Heart left ventricle (tissue), 16 donors: ENCODE measurements at regions not wholly inside any gene's neighbourhood (a gene's known extent, or its start where the extent isn't known, plus 50 kb on each side); places are given as distances from the start of the nearest gene placed in this dataset.

Source experiments
- ATAC-seq, 4 donors: fragments of 200-7000 bp; cut with Tn5 transposase; one replicate each; pipeline ENCODE4 v1.9.1; 2020 to 2022; ENCODE audit warnings: moderate library complexity in 4 of 4, mild to moderate bottlenecking in 3 of 4, moderate number of reproducible peaks in 1 of 4
- DNase-seq, 5 donors: peaks; one replicate each; pipeline ENCODE4 v3.0.0-alpha.2; 2020
- H3K27ac ChIP-seq, 12 donors: fragments of 200-600 bp; sonication (generic) in 4 of 12; one replicate each; pipeline versions ENCODE4 v1.5.0 to v1.8.0; 2016 to 2022; ENCODE audit warnings: mild to moderate bottlenecking in 2 of 12
- H3K27me3 ChIP-seq, 9 donors: fragments of 200-600 bp; sonication (generic) in 2 of 9; one replicate each; pipeline versions ENCODE4 v1.5.1 to v1.8.0; 2016 to 2022; ENCODE audit warnings: mild to moderate bottlenecking in 3 of 9
- H3K36me3 ChIP-seq, 9 donors: fragments of 200-600 bp; sonication (generic) in 2 of 9; one replicate each; pipeline versions ENCODE4 v1.5.0 to v1.8.0; 2018 to 2022; ENCODE audit warnings: mild to moderate bottlenecking in 2 of 9
- H3K4me1 ChIP-seq, 12 donors: fragments of 200-600 bp; sonication (generic) in 4 of 12; one replicate each; pipeline versions ENCODE4 v1.5.0 to v1.8.0; 2016 to 2022; ENCODE audit warnings: mild to moderate bottlenecking in 3 of 12
- H3K4me3 ChIP-seq, 12 donors: fragments of 200-600 bp; sonication (generic) in 4 of 12; one replicate each; pipeline versions ENCODE4 v1.5.0 to v1.8.0; 2017 to 2022; ENCODE audit warnings: mild to moderate bottlenecking in 9 of 12, moderate library complexity in 4 of 12
- H3K9me3 ChIP-seq, 12 donors: fragments of 200-600 bp; sonication (generic) in 4 of 12; one replicate each; pipeline versions ENCODE4 v1.5.0 to v1.8.0; 2016 to 2022; ENCODE audit warnings: mild to moderate bottlenecking in 1 of 12
- POLR2A ChIP-seq, 2 donors: fragments of 450-650 bp; IDR thresholded peaks; one replicate each; pipeline ENCODE4 v1.6.1; 2017; ENCODE audit warnings: antibody characterized with exemption in 2 of 2, mild to moderate bottlenecking in 2 of 2, moderate library complexity in 2 of 2
- WGBS, 4 donors: extraction: QIAGEN DNeasy Blood & Tissue Kit in 2 of 4; methylation state at CpG; one replicate each; pipeline versions ENCODE4 v1.1.5 to v1.1.7; 2013 to 2018; 5-methylcytosine and 5-hydroxymethylcytosine counted together
- intact Hi-C, 10 donors: fragments of 100-400 bp; cut with DNase I; formaldehyde crosslinking; loops; one replicate each; pipeline versions ENCODE4 v1.11.1 to v1.14.2; 2022
- TF ChIP-seq, protein P1 (sequence below), 12 donors: fragments of 200-600 bp; sonication (generic) in 4 of 12; IDR thresholded peaks; one replicate each; pipeline versions ENCODE4 v1.5.0 to v1.8.0; 2018 to 2022; ENCODE audit warnings: antibody characterized with exemption in 12 of 12, mild to moderate bottlenecking in 5 of 12
- donor health status: ischemic (EF 13 %, LVEDD 7.1; RV severe dilation, severe dysfunction).
- donor health status: healthy with polysubstance abuse.
- donor health status: DM: no; HTN: yes; CAD: no.
- donor health status: DM: no; HTN: no; CAD: no.
- donor health status: ischemic (EF 25% LVEDD 6.9; RV normal size, moderate dysfunction).
- donor health status: ischemic (EF 25% LVEDD 5.7; RV mildly dilated, moderate dysfunction).
- donor health status: healthy.
- donor health status: DM: yes; HTN: yes; CAD: no.
- donor health status: ischemic (EF 35%, LVEDD 5.7; RV mildly dilated, moderate dysfunction).
- donor health status: nonischemic (EF 11% LVEDD 7.7; RV severe dilation, severe dysfunction).
- donor health status: DM: yes; HTN: yes; CAD: no.
- donor health status: PGD.
- donor health status: ischemic (EF 29% LVEDD 5.4; RV normal size, mild dysfunction).
- donor health status: nonischemic (EF 23%, LVEDD 6.1; RV moderate dilation, normal function).

- TF ChIP-seq, protein P1, sequence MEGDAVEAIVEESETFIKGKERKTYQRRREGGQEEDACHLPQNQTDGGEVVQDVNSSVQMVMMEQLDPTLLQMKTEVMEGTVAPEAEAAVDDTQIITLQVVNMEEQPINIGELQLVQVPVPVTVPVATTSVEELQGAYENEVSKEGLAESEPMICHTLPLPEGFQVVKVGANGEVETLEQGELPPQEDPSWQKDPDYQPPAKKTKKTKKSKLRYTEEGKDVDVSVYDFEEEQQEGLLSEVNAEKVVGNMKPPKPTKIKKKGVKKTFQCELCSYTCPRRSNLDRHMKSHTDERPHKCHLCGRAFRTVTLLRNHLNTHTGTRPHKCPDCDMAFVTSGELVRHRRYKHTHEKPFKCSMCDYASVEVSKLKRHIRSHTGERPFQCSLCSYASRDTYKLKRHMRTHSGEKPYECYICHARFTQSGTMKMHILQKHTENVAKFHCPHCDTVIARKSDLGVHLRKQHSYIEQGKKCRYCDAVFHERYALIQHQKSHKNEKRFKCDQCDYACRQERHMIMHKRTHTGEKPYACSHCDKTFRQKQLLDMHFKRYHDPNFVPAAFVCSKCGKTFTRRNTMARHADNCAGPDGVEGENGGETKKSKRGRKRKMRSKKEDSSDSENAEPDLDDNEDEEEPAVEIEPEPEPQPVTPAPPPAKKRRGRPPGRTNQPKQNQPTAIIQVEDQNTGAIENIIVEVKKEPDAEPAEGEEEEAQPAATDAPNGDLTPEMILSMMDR (IDR thresholded peaks at IDR 0.05): no peak
- no peak for TF ChIP-seq POLR2A (IDR thresholded peaks at IDR 0.05)
- Histone ChIP-seq H3K9me3 (no peaks in the 10 kb centered on the region), H3K4me3 (no peak overlapping the region), H3K27me3 (no peaks in the 10 kb centered on the region), H3K4me1 (peaks cover 0 to 13% (median 0%) of the 10 kb centered on the region in 12 donors), H3K36me3 (no peaks in the 10 kb centered on the region), H3K27ac (no peak overlapping the region)
- intact Hi-C loops: loop anchor here in 1 of 10 donors (10.0 kb wide), 1 partner anchor 1439 kb away; no protein-coding TSS in a partner anchor
- DNase-seq: no peak
- no peak for ATAC-seq
- WGBS, 4 donors: 84 to 90% (median 86%) methylated on average over 9 of the region's 9 CpGs
These were observed 251.1 kb downstream of the TBL1XR1 start for GRCh38 chr3:176946202-176946601.

DNA sequence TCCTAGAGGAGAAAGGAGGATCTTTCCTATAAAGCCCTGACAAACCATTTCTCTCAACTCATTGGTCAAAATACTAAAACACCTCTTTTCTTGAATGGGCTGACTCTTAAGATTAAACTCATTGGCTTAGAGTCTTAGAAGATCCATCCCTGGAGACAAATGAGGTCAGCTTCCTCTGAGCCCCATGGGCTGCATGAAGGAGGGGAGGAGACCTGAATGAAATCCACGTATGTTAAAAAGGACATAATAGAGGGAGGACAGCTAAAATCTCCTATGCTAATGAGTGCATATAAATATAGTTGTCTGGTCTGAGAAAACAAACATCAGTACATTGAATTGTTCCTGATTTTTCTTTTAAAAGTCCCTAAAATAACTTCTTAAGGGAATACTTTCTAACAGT lies 255.0 kb downstream of the TBL1XR1 start:
- Histone ChIP-seq H3K4me1 (peaks cover 0 to 5% (median 0%) of the 10 kb centered on the region in 12 donors), H3K27me3 (no peaks in the 10 kb centered on the region), H3K36me3 (no peaks in the 10 kb centered on the region), H3K9me3 (no peaks in the 10 kb centered on the region), H3K27ac (no peak overlapping the region), H3K4me3 (no peak overlapping the region)
- ATAC-seq (no peak), DNase-seq (no peak)
- intact Hi-C loops: loop anchor here in 2 of 10 donors (5.0 to 10.0 kb wide), 2 partner anchors 70 to 1442 kb away; no protein-coding TSS in a partner anchor
- TF ChIP-seq, protein P1 (IDR thresholded peaks at IDR 0.05): no peak
- no peak for TF ChIP-seq POLR2A (IDR thresholded peaks at IDR 0.05)
- 50 to 68% (median 57%) methylated on average over 1 of the region's 1 CpG for WGBS, 4 donors

DNA sequence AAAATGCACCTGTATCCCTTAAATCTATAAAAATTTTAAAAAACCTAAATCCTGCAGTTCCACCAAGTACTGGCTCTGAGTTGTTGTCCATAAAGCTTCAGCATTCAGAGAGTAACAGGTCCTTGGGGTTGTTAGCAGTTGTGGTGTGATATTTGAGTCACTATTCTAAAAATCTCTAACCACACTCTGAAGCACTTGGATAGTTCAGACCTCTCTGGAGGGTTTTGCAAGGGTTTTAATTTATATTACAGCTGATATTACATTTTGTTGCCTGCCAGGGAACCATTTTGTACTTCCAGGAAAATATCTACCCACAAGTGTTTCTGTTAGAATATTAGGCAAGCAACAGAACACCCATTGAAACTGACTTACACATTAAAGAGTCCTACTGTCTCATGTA lies 255.6 kb downstream of the TBL1XR1 start:
- Histone ChIP-seq H3K27ac (no peak overlapping the region), H3K4me3 (no peak overlapping the region), H3K27me3 (no peaks in the 10 kb centered on the region), H3K36me3 (no peaks in the 10 kb centered on the region), H3K9me3 (no peaks in the 10 kb centered on the region), H3K4me1 (peaks cover 0 to 5% (median 0%) of the 10 kb centered on the region in 12 donors)
- no peak for ATAC-seq
- intact Hi-C loops: loop anchor here in 2 of 10 donors (5.0 to 10.0 kb wide), 2 partner anchors 69 to 1443 kb away; no protein-coding TSS in a partner anchor
- TF ChIP-seq, protein P1 (IDR thresholded peaks at IDR 0.05): no peak
- no peak for TF ChIP-seq POLR2A (IDR thresholded peaks at IDR 0.05)
- no peak for DNase-seq

GRCh38 chr3:176939022-176939817 lies 258.1 kb downstream of the TBL1XR1 start:
- TF ChIP-seq, protein P1 (IDR thresholded peaks at IDR 0.05): peak; percentile 55 to 87 (median 74)
- no peak for TF ChIP-seq POLR2A (IDR thresholded peaks at IDR 0.05)
- Histone ChIP-seq H3K27ac (no peak overlapping the region), H3K4me3 (no peak overlapping the region), H3K4me1 (peaks cover 0 to 5% (median 0%) of the 10 kb centered on the region in 12 donors), H3K27me3 (no peaks in the 10 kb centered on the region), H3K9me3 (no peaks in the 10 kb centered on the region), H3K36me3 (no peaks in the 10 kb centered on the region)
- peak; percentile 32 to 85 (median 79) for ATAC-seq
- peak in 2 of 5 donors; percentile 22 to 33 for DNase-seq
- intact Hi-C loops: loop anchor here in 9 of 10 donors (1.0 to 10.0 kb wide), 6 partner anchors 64 to 427 kb away; no protein-coding TSS in a partner anchor
- WGBS, 4 donors: 23 to 31% (median 25%) methylated on average over 10 of the region's 10 CpGs
